ENCODE measurements at regions not wholly inside any gene's neighbourhood (a gene's known extent, or its start where the extent isn't known, plus 50 kb on each side); places are given as distances from the start of the nearest gene placed in this dataset.

- no peak for TF ChIP-seq POLR2A (IDR thresholded peaks at IDR 0.05)
- TF ChIP-seq CTCF (IDR thresholded peaks at IDR 0.05): no peak
- TF ChIP-seq POLR2AphosphoS5 (IDR thresholded peaks at IDR 0.05): no peak
Observed at GRCh38 chr13:88648598-88649373, 977.6 kb downstream of the SLITRK5 start.
